GM21529 (cell line): ENCODE measurements at regions not wholly inside any gene's neighbourhood (a gene's known extent, or its start where the extent isn't known, plus 50 kb on each side); places are given as distances from the start of the nearest gene placed in this dataset.

Source experiments
- ATAC-seq: cut with Tn5 transposase; IDR thresholded peaks from one replicate; pipeline ENCODE4 v1.9.1; 2021; ENCODE audit not compliant: unreplicated experiment

DNA sequence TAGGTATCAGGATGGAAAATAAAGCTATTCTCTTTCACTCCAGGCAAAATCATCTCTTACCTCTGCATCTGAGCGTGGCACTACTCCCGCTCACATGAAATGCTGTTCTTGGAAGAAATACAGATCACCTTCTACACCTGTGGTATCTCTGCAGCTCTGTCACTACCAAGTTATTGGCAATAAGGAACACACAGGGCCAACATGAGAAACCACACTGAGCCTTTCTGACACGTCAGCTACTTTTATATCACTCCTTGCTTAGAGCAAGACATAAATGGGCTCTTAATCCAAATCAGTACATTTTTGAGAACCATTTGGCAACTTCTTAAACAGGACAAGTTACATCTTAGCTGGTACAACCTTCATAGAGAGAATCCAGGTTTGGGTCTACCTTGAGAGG, 101.8 kb upstream of the GUCY1A1 start:
- no peak for ATAC-seq

DNA sequence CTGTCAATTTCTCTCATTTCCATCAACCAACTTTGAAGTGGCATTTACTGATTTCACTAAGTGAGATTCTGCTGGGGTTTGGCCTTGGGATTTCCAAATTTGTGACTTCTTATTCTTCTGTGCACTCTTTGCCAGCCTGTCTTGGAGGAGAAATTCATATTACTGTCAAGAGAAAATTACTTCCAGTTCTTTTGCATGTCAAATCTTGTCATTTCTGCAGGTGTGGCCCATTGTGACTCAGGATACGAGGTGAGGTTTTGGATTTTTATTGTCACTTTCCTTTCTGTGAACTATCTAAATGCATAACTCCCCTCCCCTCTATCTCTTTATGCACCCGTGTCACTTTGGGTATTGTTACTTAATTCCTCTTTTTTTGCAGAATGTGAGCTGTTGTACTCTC, 102.6 kb upstream of the GUCY1A1 start:
- ATAC-seq = no peak

DNA sequence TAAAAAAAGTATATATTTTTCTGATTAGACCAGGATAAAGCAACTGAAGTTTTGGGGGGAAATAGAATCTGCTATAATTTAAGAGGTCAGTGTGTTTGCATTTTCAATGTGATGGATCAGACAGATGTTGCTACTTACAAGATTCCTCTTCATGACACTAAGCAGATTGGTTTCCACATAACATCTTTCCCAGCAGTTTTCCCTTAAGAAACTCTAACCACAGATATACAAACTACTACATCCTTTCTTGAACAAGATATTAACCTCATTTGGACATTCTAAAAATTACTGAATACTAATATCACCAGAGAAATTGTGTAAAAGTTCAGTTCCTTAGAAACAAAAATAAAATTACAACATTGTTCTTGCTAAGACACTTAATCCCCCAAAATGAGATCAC, 106.7 kb upstream of the GUCY1A1 start:
- no peak for ATAC-seq

DNA sequence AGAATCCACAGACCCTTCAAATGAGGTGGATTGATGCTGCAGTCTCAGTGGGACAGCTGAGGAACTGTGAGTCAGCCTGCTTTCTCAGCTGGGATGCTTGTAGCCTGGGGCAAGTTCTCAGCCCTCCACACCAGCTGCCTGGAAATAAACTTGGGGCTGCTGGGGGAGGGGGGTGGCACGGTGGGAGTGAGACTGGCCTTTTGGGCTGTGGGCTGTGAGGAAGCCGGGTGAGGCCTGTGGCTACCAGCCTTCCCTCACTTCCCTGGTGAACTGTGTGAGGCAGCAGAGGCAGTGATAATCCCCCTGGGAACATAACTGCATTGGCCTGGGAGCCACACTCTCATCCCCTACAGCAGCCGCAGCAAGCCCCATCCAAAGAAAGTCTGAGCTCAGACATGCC, 114.5 kb upstream of the GUCY1A1 start:
- ATAC-seq = no peak

DNA sequence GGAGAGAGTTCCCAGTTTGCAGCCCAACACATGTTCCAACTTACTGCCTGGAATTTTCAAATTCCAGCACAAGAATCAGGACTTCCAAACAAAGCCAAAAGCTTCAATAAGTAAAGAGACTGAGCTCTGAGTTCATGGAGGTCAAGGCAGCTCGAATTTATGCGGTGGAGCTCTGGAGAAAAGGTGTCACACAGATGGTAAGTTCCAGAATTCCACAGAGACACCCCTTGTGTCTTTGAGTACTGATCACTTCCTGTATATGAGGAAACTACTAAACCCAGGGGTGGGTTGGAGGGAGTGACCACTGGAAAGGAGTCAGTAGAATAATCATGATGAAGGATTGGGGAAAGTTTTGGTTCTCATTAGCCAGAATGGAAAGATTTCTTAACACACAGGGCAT, 118.5 kb upstream of the GUCY1A1 start:
- ATAC-seq = no peak

DNA sequence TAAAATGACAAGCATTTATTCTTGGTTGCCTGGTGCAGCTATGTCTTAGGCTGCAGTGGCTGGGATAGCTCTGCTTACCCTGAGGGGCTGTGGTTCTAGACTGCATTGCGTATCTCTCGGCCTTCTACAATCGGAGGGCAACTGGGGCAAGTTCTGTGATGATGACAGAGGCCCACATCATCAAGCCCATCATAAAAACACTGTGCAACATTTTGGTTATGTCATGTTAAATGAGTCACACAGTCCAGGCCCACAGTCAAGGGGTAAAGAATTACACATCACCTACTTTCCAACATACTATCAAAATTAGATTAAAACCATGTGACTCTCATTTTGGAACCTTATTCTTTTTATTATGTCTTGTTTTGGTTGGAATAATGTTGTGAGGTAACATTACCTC, 120.2 kb upstream of the GUCY1A1 start:
- no peak for ATAC-seq

DNA sequence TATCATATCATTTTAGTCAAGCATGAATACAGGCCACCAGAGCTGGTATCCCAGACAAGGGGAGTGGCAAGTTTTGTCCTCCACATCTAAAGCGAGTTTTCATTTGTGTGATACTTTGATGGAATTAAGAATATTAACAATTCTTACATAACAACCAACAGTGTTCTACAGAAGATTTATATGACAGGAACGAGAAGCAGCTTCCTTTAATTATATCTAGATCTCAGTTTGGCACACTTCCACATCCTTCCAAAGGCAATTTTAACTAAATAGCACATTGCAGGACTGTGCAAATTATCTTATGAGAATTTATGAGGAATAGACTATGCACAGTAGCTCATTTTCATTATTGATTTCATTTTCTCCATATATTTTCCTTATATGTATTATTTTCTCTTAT, 121.2 kb upstream of the GUCY1A1 start:
- no peak for ATAC-seq

DNA sequence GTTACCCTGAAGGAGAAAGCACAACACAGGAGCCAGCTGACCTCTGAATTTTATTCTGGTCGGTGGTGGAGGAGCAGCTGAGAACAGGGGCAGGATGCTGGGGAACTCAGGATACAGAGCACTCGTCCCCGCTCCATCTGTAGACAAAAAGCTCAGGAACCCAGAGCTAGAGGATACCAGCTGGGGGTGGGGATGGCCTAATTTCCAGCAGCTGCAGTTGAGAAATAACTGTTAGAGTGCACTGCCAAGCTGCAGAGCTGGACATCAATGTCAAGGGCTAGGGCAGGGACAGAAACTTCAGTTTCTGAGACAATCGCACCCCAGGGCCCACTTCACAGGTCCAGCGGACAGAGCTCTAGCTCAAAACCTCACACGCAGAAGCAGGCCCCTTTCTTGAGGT, 122.1 kb upstream of the GUCY1A1 start:
- no peak for ATAC-seq

DNA sequence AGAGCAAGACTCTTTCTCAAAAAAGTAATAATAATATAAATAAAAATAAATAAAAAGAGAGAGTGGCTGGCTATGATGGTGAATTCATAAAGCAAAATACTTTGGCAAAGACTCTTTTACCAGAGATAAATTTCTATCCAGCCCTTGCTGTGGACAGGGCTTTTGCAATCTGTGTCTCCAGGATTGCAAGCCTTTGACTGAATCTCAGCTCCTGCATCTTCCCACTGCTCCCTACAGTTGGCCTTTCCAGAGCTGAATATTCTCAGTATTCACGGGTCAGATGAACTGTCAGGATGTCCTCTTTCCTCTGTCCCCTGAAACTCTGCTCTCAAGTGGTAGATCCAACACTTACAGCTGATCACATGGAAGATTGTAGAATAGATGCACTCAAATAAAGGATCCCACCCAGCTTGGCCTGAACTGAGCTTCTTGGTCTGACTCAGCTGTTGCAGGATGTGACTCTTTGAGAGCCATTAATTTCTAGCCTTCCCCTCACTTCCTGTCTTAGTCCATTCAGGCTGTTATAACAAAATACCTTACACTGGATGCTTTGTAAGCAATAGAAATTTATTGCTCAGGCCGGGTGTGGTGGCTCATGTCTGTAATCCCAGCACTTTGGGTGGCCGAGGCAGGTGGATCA, 123.4 kb upstream of the GUCY1A1 start:
- no peak for ATAC-seq

DNA sequence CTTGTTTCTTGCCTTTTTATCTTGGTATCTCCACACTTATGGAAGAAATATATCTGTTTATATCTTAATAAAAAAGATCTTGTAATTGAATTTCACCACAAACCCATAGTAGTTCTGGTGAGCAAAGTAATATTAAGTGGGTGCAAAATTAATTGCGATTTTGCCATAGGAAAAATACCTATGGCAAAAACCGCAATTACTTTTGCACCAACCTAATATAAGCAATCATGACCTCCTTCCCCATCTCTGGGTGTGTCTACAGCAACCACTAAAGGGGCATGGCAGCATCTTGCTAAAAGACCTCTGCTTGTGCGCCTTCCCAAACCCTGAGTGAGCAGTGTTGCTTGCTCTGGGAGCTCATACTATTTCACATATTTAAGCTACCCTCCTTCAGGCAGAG, 124.2 kb upstream of the GUCY1A1 start:
- ATAC-seq = no peak

DNA sequence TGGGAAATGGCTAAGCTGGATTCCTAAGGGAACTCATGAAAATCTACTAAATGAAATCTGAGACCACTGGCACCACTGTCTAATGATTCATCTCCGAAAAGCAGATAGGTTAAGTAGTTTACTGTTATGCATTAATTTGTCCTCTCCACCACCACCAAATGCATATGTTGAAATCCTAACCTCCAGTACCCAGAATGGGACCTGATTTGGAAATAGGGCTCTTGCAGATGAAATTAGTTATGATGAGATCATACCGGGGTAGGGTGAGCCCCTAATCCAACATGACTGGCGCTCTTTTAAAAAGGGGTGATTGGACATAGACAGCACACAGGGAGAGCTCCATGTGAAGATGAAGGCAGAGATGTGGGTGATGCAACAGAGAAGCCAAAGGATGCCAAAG, 124.9 kb upstream of the GUCY1A1 start:
- no peak for ATAC-seq

DNA sequence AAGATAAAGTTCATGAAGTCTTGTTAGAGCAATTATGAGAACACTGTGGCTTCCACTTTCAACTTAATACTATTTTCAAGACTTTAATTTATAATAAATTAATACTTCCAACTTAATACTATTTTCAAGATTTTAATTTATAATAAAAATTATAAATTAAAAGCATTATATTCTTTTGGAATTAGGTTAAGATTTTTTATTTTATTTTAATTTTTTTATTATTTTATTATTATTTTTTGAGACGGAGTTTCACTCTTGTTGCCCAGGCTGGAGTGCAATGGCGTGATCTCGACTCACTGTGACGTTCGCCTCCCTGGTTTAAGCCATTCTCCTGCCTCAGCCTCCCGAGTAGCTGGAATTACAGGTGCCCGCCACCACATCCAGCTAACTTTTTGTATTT, 126.0 kb upstream of the GUCY1A1 start:
- no peak for ATAC-seq

DNA sequence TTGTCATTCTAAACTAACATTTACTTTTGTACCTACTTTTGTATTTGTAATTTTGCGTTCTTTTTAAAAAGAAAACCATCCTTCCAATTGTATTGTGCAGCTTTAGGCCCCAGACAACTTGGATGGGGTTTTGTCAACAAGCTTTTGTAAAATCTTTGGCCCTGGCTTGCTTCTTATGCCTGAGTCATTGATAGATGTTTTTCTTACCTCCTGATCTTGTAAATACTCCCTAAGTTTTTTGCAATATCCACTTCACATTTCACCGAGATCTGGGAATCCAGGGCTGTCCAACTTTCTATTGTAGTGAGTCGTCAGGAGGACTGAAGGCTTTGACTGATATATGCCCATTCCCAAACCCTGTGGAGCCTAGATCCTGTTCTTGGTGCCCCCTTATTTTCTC, 126.9 kb upstream of the GUCY1A1 start:
- ATAC-seq = no peak

DNA sequence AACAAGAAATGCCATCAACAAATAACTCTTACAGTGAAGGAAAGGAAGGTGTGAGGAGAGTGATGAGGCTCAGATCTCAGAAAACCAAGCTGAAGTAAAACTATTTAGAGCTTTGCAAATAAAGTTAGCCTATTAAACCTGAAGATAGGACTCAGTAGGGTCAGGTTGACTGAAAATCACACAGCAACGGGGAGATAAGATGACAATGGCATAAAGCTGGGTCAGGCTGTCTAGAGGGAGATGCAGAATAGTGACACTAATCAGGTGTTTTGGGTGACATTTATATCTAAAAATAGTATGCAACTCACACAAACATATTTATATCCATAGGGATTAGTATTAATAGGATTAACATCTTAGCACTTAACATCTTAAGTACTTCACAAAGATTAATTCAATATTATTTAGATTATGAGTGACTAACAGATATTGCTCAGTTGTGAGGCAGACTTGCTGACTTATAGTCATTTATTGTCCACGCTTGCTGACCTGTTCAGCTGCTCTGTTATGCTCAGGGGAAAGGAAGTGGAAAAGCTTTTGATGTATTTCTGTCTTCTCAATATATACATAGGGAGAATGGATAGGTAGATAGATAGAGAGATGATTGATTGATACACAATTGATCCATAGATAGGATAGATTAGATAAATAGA, 130.7 kb upstream of the GUCY1A1 start:
- no peak for ATAC-seq

DNA sequence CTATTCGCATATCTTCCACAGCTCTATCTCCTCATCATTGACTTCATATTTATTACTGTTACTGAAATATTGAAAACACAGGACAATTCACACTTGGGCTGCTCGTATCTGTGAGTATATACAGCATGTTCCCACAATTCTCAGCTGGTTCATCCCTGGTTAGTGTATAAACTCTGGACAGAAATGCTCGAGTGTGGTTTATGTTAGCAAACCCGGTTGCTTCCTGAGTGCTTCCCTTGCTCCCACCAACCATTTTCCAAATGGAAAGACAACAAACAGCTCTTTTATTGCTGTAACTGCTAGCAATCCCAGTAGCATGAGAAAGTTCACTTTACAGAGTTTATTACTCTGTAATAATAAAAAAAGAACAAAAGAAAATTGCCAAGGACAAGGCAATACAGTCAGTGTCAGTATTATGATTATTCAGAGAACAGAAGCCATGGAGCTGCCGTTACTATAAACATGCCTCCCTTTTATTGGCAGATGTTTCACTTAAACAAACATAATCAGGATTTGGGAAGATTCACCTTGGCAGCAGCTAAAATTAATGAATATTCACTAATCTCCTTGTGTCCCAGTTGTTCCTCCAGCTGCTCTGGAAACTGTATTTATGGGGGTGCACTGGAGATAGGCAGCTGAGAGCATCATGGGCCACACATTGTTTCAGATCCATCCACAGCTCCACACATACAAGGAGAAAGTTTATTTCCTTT, 134.1 kb upstream of the GUCY1A1 start:
- ATAC-seq = no peak

DNA sequence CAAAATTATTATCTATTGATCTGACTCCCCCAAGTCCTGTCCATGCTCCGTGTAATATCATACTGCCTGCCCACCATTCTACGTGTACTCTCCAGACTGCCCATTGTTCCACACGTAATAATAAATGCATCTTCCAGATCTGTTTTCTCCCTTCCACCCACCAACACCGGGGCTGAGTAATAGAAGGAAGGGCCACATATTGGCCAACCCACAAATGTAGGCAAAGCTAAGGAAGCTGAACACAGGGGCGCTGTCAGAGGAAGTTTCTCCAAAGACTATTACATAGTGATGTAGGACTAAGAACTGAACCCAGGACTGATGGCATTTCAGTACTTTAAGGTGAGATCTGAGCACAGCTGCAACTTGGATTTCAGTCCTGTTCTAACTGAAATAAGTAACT, 135.8 kb upstream of the GUCY1A1 start:
- ATAC-seq = no peak

DNA sequence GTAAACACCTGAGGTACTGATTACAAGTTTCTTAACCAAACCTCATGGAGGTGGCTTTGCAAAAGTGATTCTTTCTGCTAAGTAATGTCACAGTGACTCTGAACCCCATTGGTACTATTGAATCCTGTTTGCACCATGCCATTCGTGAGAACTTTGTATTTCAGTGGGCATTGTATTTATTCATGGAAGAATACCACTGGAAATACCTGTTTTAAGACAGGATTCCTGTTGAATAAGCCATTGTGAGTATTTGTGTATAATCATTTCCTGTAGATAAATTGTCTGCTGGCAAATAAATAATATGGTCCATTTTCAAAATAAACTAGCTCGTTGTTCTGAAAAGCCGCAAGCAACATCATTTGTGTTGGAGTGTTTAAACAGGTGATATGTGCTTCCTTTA, 136.4 kb upstream of the GUCY1A1 start:
- ATAC-seq = no peak

DNA sequence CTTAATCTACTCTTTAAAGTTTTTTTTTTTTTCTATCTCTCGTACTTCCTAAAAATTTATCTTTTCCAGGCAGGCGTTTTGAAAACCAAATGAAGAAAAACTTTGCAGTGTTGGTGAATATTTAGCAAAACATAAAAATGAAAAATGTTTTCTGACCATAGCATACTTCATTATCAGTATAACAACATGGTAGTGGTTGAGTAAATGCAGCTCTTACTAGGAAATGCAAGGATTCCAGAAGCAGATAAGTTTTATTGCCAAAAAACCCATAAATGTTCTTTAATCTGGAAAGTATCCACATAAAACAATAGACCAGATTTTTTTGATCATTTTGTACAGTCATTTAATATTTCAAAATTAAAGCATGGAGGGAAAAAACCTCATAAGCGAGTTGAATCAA, 136.9 kb upstream of the GUCY1A1 start:
- no peak for ATAC-seq

DNA sequence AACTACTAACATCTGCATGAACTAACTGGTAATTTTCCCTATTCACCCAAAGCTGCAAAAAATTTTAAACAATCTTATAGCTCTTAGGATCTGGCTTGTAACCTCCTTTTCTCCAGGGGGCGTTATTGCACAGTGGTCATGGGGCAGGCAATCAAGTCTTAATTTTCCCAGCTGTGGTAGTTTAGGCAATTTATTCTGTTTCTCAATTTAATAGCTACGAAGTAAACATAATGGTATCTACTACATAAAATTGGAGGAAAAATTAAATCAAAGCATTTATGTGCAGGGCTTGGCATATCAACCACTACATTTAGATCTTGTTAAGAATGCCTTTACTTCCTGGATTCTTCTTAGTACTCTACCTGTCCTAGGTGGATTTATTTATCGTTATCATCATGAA, 137.4 kb upstream of the GUCY1A1 start:
- no peak for ATAC-seq

DNA sequence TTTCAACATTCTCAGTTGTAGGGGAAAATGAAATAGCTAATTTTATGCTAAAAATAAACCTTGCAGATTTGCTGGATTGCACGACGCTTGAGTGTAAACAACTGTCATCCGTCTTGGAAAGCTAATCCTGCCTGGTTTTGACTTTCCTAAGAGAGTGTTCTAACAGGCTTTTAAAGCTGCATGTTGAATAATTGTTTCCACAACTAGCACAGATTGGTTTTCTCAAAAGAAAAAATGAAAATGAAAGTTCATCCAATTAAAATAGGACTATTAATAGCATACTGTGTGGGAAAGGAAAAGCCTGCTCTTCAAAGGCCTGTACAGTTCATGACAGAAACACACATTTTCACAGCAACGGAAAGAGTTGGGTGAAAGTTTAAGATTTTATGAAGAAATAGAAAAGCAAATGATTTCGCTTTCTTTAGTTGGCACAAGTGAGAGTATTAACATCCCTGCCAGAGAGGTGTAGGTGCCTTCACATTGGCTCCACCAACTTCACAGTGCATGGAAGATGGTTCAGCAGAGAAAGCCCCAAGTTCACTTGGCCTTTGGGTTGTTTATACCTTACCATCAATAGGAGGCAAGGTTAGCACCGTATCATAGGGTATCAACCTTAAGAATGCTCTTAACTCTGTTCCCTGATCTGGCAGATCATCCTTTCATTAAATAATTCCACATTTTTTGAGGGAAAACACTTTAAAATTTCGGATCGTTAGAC, 140.0 kb upstream of the GUCY1A1 start:
- no peak for ATAC-seq

DNA sequence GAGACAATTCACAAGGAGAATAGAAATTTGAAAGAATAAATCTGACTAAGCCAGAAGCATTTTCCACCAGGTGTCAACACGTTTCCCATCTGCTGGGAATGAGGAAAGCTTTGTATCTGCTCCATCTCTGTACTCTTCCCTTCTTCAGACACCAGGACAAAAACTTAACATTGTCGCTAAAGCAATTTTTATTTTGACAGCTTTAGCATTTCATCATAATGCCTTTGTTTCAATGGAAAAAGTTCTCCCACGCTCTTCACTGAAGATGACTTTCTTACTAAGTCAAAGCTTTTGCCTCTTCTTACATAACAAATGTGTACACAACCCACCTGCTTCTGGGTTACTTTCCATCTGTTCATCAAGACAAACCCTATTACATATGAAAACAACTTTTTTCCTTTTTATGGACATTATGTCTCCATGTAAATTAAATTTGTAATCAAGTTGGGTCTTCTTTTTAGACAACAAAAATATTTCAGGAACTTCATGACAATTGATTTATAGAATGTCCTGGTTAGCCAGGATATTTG, 141.7 kb upstream of the GUCY1A1 start:
- no peak for ATAC-seq

DNA sequence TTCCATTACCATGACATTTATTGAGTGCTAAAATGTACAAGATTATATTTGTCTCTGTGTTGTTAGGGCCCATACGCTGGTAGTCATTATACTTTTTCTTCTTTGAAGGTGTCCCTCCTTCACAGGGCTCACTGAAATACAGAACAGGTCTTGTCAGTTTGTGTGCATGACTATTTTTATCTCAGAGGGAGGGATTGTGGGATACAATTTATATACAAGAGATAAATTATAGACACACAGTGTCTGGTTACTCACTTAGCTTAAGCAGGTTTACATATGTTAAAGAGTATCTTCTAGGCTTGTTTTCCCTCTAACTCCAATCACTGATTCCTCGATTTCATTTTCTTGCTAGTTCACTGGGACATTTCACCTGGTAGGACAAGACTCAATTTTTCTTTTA, 143.3 kb upstream of the GUCY1A1 start:
- no peak for ATAC-seq
